ENCODE measurements at regions not wholly inside any gene's neighbourhood (a gene's known extent, or its start where the extent isn't known, plus 50 kb on each side); places are given as distances from the start of the nearest gene placed in this dataset.
"Not testable (repeated sequence)": the region's sequence is repeated elsewhere in the genome, so short reads cannot be mapped to it uniquely, and the experiment has no call there.

- DNase-seq (ENCODE audit: low read depth in 3 of 3, low spot score in 1 of 3) = no peak
These were observed 101.7 kb upstream of the FGGY start for GRCh38 chr1:59195151-59195550.

GRCh38 chr1:59198564-59198963, 98.3 kb upstream of the FGGY start:
- no peak for DNase-seq (ENCODE audit: low read depth in 3 of 3, low spot score in 1 of 3)

GRCh38 chr1:59199147-59199546, 97.7 kb upstream of the FGGY start:
- DNase-seq (ENCODE audit: low read depth in 3 of 3, low spot score in 1 of 3) = no peak

- no peak for DNase-seq (ENCODE audit: low read depth in 3 of 3, low spot score in 1 of 3)
These were observed 97.0 kb upstream of the FGGY start for GRCh38 chr1:59199719-59200376.

GRCh38 chr1:59201341-59201740, 95.6 kb upstream of the FGGY start:
- DNase-seq (ENCODE audit: low read depth in 3 of 3, low spot score in 1 of 3) = no peak

GRCh38 chr1:59202455-59202854, 94.4 kb upstream of the FGGY start:
- no peak for DNase-seq (ENCODE audit: low read depth in 3 of 3, low spot score in 1 of 3)

GRCh38 chr1:59204001-59204400, 92.9 kb upstream of the FGGY start:
- no peak for DNase-seq (ENCODE audit: low read depth in 3 of 3, low spot score in 1 of 3)

- not testable (repeated sequence) for DNase-seq (ENCODE audit: low read depth in 3 of 3, low spot score in 1 of 3)
These were observed 90.3 kb upstream of the FGGY start for GRCh38 chr1:59206616-59207015.

GRCh38 chr1:59210430-59210829, 86.5 kb upstream of the FGGY start:
- DNase-seq (ENCODE audit: low read depth in 3 of 3, low spot score in 1 of 3) = not testable (repeated sequence)

- no peak for DNase-seq (ENCODE audit: low read depth in 3 of 3, low spot score in 1 of 3)
These were observed 84.2 kb upstream of the FGGY start for GRCh38 chr1:59212706-59213105.

- DNase-seq (ENCODE audit: low read depth in 3 of 3, low spot score in 1 of 3) = no peak
These were observed 82.4 kb upstream of the FGGY start for GRCh38 chr1:59214248-59215208.

- no peak for DNase-seq (ENCODE audit: low read depth in 3 of 3, low spot score in 1 of 3)
These were observed 81.1 kb upstream of the FGGY start for GRCh38 chr1:59215766-59216291.

- DNase-seq (ENCODE audit: low read depth in 3 of 3, low spot score in 1 of 3) = not testable (repeated sequence)
These were observed 79.5 kb upstream of the FGGY start for GRCh38 chr1:59217439-59217838.

GRCh38 chr1:59218521-59219236, 78.2 kb upstream of the FGGY start:
- DNase-seq (ENCODE audit: low read depth in 3 of 3, low spot score in 1 of 3) = no peak

- DNase-seq (ENCODE audit: low read depth in 3 of 3, low spot score in 1 of 3) = no peak
These were observed 77.0 kb upstream of the FGGY start for GRCh38 chr1:59219916-59220315.

- DNase-seq (ENCODE audit: low read depth in 3 of 3, low spot score in 1 of 3) = no peak
These were observed 76.5 kb upstream of the FGGY start for GRCh38 chr1:59220356-59220755.

- DNase-seq (ENCODE audit: low read depth in 3 of 3, low spot score in 1 of 3) = no peak
These were observed 73.7 kb upstream of the FGGY start for GRCh38 chr1:59223198-59223597.

- no peak for DNase-seq (ENCODE audit: low read depth in 3 of 3, low spot score in 1 of 3)
These were observed 72.8 kb upstream of the FGGY start for GRCh38 chr1:59223989-59224634.

- no peak for DNase-seq (ENCODE audit: low read depth in 3 of 3, low spot score in 1 of 3)
These were observed 71.1 kb upstream of the FGGY start for GRCh38 chr1:59225594-59226316.

- DNase-seq (ENCODE audit: low read depth in 3 of 3, low spot score in 1 of 3) = no peak
These were observed 67.8 kb upstream of the FGGY start for GRCh38 chr1:59229138-59229537.
